Activated T-helper 1 cell treated with anti-CD3 and anti-CD28 coated beads, Interleukin-12 subunit alpha, Interleukin-12 subunit beta, Interleukin-2, Interleukin-4 antibody, amounts not matched to agents 30 ng/mL and 10 ng/mL and 1 ng/mL, durations not matched to agents 14 hours and 24 hours and 36 hours (primary cell): ENCODE measurements at regions not wholly inside any gene's neighbourhood (a gene's known extent, or its start where the extent isn't known, plus 50 kb on each side); places are given as distances from the start of the nearest gene placed in this dataset.
"Not testable (repeated sequence)": the region's sequence is repeated elsewhere in the genome, so short reads cannot be mapped to it uniquely, and the experiment has no call there.

Source experiments
- DNase-seq: peaks from one replicate; pipeline ENCODE4 v3.0.0; 2021; ENCODE audit warnings: low spot score
- H3K27ac Mint-ChIP-seq: one replicate; pipeline ENCODE4 v1.8.0; 2021; ENCODE audit warnings: mild to moderate bottlenecking, mixed read lengths
- H3K27me3 Mint-ChIP-seq: one replicate; pipeline ENCODE4 v1.8.0; 2022; ENCODE audit warnings: mild to moderate bottlenecking, moderate library complexity, mixed read lengths; ENCODE audit not compliant: insufficient read depth
- H3K36me3 Mint-ChIP-seq: one replicate; pipeline ENCODE4 v1.8.0; 2021; ENCODE audit warnings: low read depth, mixed read lengths
- H3K4me1 Mint-ChIP-seq: one replicate; pipeline ENCODE4 v1.8.0; 2021; ENCODE audit warnings: low read depth, mixed read lengths
- H3K4me3 Mint-ChIP-seq: one replicate; pipeline ENCODE4 v1.8.0; 2021; ENCODE audit warnings: mild to moderate bottlenecking, moderate library complexity, mixed read lengths
- H3K9me3 Mint-ChIP-seq: one replicate; pipeline ENCODE4 v1.8.0; 2021; ENCODE audit warnings: mixed read lengths
- intact Hi-C: fragments of 100-400 bp; cut with micrococcal nuclease; formaldehyde crosslinking; loops from one replicate; pipeline ENCODE4 v1.15.1; 2024

- H3K27me3 Mint-ChIP-seq: peaks cover 2% of the 10 kb centered on the region
Measured at GRCh38 chr13:33409673-33410510, 124.3 kb upstream of the STARD13 start.

DNA sequence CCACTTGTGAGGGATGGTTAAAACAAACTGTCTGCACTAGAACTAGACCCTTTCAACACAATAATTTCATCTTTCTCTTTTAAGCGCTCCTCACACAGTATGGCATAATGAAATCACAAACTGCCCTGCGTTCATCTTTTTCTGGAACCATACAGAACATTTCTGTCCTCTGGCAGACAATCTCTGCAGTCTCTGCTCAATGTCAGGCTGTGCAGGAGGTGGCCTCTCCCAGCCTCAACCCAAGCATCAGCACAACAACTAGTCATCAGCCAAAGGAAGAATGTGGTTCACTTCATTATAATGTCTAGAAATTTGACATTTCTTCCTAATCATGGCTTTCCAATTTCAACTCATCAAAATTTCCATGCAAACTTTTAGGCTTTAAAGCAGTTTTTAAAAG is 125.1 kb upstream of the STARD13 start:
- intact Hi-C loops: no loop called here
- Mint-ChIP-seq H3K36me3 (no peaks in the 10 kb centered on the region), H3K4me1 (peaks cover 14% of the 10 kb centered on the region), H3K27me3 (peaks cover 2% of the 10 kb centered on the region), H3K4me3 (no peak overlapping the region), H3K27ac (no peak overlapping the region), H3K9me3 (no peaks in the 10 kb centered on the region)
- DNase-seq: no peak

More at GRCh38 chr13:33409673-33410510, 124.3 kb upstream of the STARD13 start:
- Mint-ChIP-seq H3K27ac (no peak overlapping the region), H3K4me1 (peaks cover 14% of the 10 kb centered on the region), H3K4me3 (no peak overlapping the region), H3K9me3 (no peaks in the 10 kb centered on the region), H3K36me3 (no peaks in the 10 kb centered on the region)
- intact Hi-C loops: no loop called here
- no peak for DNase-seq

DNA sequence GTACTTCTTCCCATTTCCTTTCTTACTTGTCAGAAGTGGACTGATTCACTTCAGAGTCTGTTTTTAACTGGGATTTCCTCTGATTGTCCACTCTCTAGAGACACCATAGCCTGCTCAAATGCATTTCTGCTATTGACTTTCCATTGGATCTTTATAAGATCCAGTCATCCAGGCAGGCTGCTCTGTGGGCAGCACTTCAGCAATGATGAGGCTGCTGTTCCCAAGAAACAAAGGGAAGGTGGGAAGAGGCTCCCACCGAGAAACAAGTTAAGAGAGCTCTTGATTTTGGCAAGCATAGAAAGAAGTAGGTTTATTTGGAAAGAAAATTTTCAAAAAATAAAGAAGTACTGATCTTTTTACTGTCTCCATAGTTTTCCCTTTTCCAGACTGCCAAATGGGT is 125.8 kb upstream of the STARD13 start:
- no peaks in the 10 kb centered on the region for H3K36me3 Mint-ChIP-seq
- H3K27ac Mint-ChIP-seq: no peak overlapping the region
- intact Hi-C loops: no loop called here
- DNase-seq: no peak
- H3K9me3 Mint-ChIP-seq: no peaks in the 10 kb centered on the region
- H3K27me3 Mint-ChIP-seq: peaks cover 2% of the 10 kb centered on the region
- peaks cover 14% of the 10 kb centered on the region for H3K4me1 Mint-ChIP-seq
- H3K4me3 Mint-ChIP-seq: no peak overlapping the region

DNA sequence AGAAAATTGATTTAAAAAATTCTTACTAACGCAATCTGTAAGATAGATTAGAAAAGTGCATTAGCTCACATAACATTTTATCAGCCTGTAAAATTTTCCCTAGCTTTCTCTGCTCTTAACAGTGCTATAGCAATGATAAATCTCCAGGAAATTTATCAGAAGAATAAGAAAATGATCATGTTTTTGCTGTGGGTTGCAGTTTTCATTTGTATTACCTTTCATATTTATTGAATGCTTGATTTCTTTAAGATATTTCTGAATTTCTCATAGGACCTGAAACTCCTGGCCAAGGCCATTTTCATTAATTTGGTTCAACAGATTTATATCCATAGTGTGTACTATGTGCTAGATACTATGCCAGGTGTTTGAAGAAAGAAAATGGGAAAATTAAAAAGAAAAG is 130.3 kb upstream of the STARD13 start:
- peaks cover 2% of the 10 kb centered on the region for H3K9me3 Mint-ChIP-seq
- H3K36me3 Mint-ChIP-seq: no peaks in the 10 kb centered on the region
- H3K4me1 Mint-ChIP-seq: peaks cover under 1% of the 10 kb centered on the region
- H3K27me3 Mint-ChIP-seq: peaks cover 2% of the 10 kb centered on the region
- no peak overlapping the region for H3K27ac Mint-ChIP-seq
- H3K4me3 Mint-ChIP-seq: no peak overlapping the region
- no peak for DNase-seq
- intact Hi-C loops: no loop called here

DNA sequence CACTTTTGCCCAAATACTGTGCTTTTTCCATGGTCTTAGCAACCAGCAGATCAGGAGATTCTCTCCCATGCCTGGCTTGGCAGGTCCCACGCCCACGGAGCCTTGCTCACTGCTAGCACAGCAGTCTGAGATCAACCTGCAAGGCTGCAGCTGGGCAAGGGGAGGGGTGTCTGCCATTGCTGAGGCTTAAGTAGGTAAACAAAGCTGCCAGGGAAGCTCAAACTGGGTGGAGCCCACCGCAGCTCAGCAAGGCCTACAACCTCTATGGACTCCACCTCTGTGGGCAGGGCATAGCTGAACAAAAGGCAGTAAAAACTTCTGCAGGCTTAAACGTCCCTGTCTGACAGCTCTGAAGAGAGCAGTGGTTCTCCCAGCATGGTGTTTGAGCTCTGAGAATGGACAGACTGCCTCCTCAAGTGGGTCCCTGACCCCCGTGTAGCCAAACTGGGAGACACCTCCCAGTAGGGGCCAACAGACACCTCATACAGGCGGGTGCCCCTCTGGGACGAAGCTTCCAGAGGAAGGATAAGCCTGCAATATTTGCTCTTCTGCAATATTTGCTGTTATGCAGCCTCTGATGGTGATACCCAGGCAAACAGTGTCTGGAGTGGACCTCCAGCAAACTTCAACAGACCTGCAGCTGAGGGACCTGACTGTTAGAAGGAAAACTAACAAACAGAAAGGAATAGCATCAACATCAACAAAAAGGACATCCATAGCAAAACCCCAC is 132.8 kb upstream of the STARD13 start:
- H3K36me3 Mint-ChIP-seq, DNase-seq, H3K27ac Mint-ChIP-seq, H3K27me3 Mint-ChIP-seq, H3K4me3 Mint-ChIP-seq, H3K4me1 Mint-ChIP-seq, intact Hi-C loops, H3K9me3 Mint-ChIP-seq: not testable (repeated sequence)

DNA sequence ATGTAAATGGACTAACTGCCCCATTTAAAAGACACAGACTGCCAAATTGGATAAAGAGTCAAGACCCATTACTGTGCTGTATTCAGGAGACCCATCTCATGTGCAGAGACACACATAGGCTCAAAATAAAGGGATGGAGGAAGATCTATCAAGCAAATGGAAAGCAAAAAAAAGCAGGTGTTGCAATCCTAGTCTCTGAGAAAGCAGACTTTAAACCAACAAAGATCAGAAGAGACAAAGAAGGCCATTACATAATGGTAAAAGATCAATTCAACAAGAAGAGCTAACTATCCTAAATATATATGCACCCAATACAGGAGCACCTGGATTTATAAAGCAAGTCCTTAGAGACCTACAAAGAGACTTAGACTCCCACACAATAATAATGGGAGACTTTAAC is 134.6 kb upstream of the STARD13 start:
- H3K9me3 Mint-ChIP-seq, H3K36me3 Mint-ChIP-seq, H3K4me1 Mint-ChIP-seq, intact Hi-C loops, H3K27ac Mint-ChIP-seq, H3K4me3 Mint-ChIP-seq, H3K27me3 Mint-ChIP-seq, DNase-seq: not testable (repeated sequence)

DNA sequence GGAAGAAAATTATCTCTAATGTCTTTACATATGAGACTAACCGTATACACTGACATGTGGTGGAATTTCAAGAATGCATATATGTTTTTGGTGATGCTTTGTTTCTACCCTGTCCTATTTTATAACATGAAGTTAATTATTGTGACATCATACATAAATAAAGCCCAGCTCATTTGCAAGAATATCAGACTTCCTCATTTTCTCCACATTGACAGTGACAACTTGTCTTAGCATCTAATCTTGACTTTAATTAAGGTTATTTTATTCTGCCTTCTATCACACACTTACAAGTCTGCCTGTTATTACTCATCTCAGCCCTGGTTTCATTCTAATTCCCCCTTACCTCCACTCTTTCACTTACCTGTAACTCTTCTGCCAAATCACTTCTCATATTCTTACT is 140.6 kb upstream of the STARD13 start:
- H3K9me3 Mint-ChIP-seq: no peaks in the 10 kb centered on the region
- no peak for DNase-seq
- no peak overlapping the region for H3K27ac Mint-ChIP-seq
- no peaks in the 10 kb centered on the region for H3K27me3 Mint-ChIP-seq
- intact Hi-C loops: no loop called here
- H3K4me3 Mint-ChIP-seq: no peak overlapping the region
- no peaks in the 10 kb centered on the region for H3K4me1 Mint-ChIP-seq
- H3K36me3 Mint-ChIP-seq: no peaks in the 10 kb centered on the region

- intact Hi-C loops: no loop called here
- Mint-ChIP-seq H3K4me1 (no peaks in the 10 kb centered on the region), H3K27ac (no peak overlapping the region), H3K27me3 (peaks cover 2% of the 10 kb centered on the region), H3K36me3 (no peaks in the 10 kb centered on the region), H3K4me3 (no peak overlapping the region), H3K9me3 (no peaks in the 10 kb centered on the region)
- DNase-seq: no peak
Measured at GRCh38 chr13:33433316-33433715, 147.8 kb upstream of the STARD13 start.

GRCh38 chr13:33434676-33435075 is 149.1 kb upstream of the STARD13 start:
- H3K9me3 Mint-ChIP-seq: no peaks in the 10 kb centered on the region
- peaks cover 2% of the 10 kb centered on the region for H3K27me3 Mint-ChIP-seq
- no peaks in the 10 kb centered on the region for H3K4me1 Mint-ChIP-seq
- H3K36me3 Mint-ChIP-seq: no peaks in the 10 kb centered on the region
- no peak overlapping the region for H3K27ac Mint-ChIP-seq
- no peak for DNase-seq
- no peak overlapping the region for H3K4me3 Mint-ChIP-seq
- intact Hi-C loops: no loop called here

- no peaks in the 10 kb centered on the region for H3K9me3 Mint-ChIP-seq
- H3K27ac Mint-ChIP-seq: no peak overlapping the region
- no peaks in the 10 kb centered on the region for H3K4me1 Mint-ChIP-seq
- intact Hi-C loops: no loop called here
- no peaks in the 10 kb centered on the region for H3K36me3 Mint-ChIP-seq
- H3K4me3 Mint-ChIP-seq: no peak overlapping the region
- no peak for DNase-seq
- peaks cover 2% of the 10 kb centered on the region for H3K27me3 Mint-ChIP-seq
Measured at GRCh38 chr13:33435207-33435606, 149.7 kb upstream of the STARD13 start.

DNA sequence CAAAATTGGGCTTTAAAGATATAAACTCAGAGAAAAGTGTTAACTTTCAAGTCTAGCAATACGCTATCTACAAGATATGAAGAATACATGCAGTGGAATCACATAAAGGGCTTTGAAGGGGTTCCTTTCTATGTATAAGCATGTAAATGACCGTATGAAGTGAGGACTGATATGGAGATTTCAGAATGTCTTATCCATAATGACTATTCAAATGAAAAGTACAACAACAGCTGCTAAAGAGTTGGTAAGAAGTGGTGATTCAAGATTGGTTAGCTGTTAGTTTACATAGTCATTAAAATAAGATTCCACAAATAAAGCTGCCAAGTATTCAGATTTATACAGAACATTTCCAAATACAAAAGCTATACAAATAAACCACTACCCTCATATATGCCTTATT is 153.4 kb upstream of the STARD13 start:
- no peak overlapping the region for H3K27ac Mint-ChIP-seq
- H3K4me3 Mint-ChIP-seq: no peak overlapping the region
- H3K36me3 Mint-ChIP-seq: no peaks in the 10 kb centered on the region
- H3K4me1 Mint-ChIP-seq: no peaks in the 10 kb centered on the region
- H3K9me3 Mint-ChIP-seq: no peaks in the 10 kb centered on the region
- no peak for DNase-seq
- H3K27me3 Mint-ChIP-seq: peaks cover 2% of the 10 kb centered on the region
- intact Hi-C loops: no loop called here

DNA sequence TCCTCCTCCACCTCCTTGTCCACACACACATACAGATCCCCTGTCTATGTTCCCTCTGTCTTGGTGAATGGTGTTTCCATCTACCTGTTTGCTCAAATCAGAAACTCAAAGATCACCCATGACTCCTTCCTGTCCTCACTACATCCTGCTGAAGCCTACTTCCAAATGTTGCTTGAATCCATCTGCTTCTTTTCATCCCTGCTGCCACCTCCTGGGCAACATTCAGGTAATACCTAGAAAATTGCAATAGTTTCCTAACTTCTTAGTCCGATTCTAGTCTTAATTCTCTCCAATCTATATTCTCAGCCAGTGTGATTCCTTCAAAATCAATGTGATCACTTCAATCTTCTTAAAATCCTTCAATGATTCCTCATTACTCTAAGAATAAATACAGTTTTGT is 155.5 kb upstream of the STARD13 start:
- intact Hi-C loops: no loop called here
- no peaks in the 10 kb centered on the region for H3K36me3 Mint-ChIP-seq

DNA sequence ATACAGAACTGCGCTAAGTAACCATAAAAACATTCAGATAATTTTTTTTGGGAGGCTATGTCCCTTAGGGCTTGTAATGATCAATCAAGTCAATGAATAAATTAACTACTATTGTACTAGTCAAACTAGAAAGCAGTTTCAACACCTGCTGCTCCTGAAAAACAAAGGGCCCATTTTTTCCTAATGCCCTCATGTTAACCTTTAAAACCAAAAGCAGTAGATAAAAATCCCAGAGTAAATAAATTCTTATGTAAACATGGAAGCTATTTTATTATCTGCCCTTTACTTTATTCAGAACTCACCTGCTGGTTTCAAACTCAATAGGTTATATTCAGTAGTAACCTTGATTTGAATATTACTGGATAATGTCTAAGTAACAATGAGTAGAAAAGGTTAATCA is 159.5 kb upstream of the STARD13 start:
- no peak overlapping the region for H3K27ac Mint-ChIP-seq
- H3K4me3 Mint-ChIP-seq: no peak overlapping the region
- no peaks in the 10 kb centered on the region for H3K36me3 Mint-ChIP-seq
- intact Hi-C loops: no loop called here
- no peaks in the 10 kb centered on the region for H3K9me3 Mint-ChIP-seq
- no peaks in the 10 kb centered on the region for H3K4me1 Mint-ChIP-seq
- DNase-seq: no peak
- H3K27me3 Mint-ChIP-seq: peaks cover 3% of the 10 kb centered on the region

More for the DNA sequence above, 155.5 kb upstream of the STARD13 start:
- Mint-ChIP-seq H3K27ac (no peak overlapping the region), H3K4me3 (no peak overlapping the region), H3K4me1 (no peaks in the 10 kb centered on the region), H3K9me3 (no peaks in the 10 kb centered on the region), H3K27me3 (peaks cover 1% of the 10 kb centered on the region)
- no peak for DNase-seq
